ENCODE measurements at regions not wholly inside any gene's neighbourhood (a gene's known extent, or its start where the extent isn't known, plus 50 kb on each side); places are given as distances from the start of the nearest gene placed in this dataset.

GRCh38 chr12:46049665-46050064, 59.3 kb upstream of the SCAF11 start:
- TF ChIP-seq EP300 (IDR thresholded peaks at IDR 0.05), result no peak
- no peak for TF ChIP-seq POLR2A (IDR thresholded peaks at IDR 0.05)
- TF ChIP-seq CTCF (IDR thresholded peaks at IDR 0.05), result no peak

Measured in tibial nerve (tissue), 4 donors.